GM13976 (cell line): ENCODE measurements at regions not wholly inside any gene's neighbourhood (a gene's known extent, or its start where the extent isn't known, plus 50 kb on each side); places are given as distances from the start of the nearest gene placed in this dataset.

Source experiments
- DNase-seq: peaks from one replicate; pipeline ENCODE4 v3.0.0; 2012; ENCODE audit warnings: low spot score
- CTCF ChIP-seq: IDR thresholded peaks from 2 replicates; pipeline ENCODE4 v1.5.1; 2012; ENCODE audit warnings: borderline replicate concordance, mild to moderate bottlenecking; ENCODE audit not compliant: insufficient read depth; ENCODE audit errors: extremely low read depth, missing control alignments, control extremely low read depth
- in situ Hi-C: fragments of 300-500 bp; cut with MboI; formaldehyde crosslinking; loops from one replicate; pipeline ENCODE4 v1.12.0; 2022; ENCODE audit warnings: low sequenced_read_pairs, mixed read lengths, inconsistent platforms; ENCODE audit not compliant: unreplicated experiment

- TF ChIP-seq CTCF = no peak
- in situ Hi-C loops = no loop called here
- DNase-seq = no peak
Observed at GRCh38 chr4:32661229-32661628, 1941.1 kb downstream of the PCDH7 start.

GRCh38 chr4:32662803-32663202 is 1942.6 kb downstream of the PCDH7 start:
- no peak for DNase-seq
- TF ChIP-seq CTCF = no peak
- in situ Hi-C loops = no loop called here

GRCh38 chr4:32672359-32672758 is 1952.2 kb downstream of the PCDH7 start:
- DNase-seq = no peak
- no peak for TF ChIP-seq CTCF
- in situ Hi-C loops = no loop called here

GRCh38 chr4:32680946-32681345 is 1960.8 kb downstream of the PCDH7 start:
- in situ Hi-C loops = no loop called here
- no peak for DNase-seq
- no peak for TF ChIP-seq CTCF

- DNase-seq = no peak
- no peak for TF ChIP-seq CTCF
- in situ Hi-C loops = no loop called here
Observed at GRCh38 chr4:32684160-32684559, 1964.0 kb downstream of the PCDH7 start.

- no peak for DNase-seq
- TF ChIP-seq CTCF = no peak
- in situ Hi-C loops = no loop called here
Observed at GRCh38 chr4:32686123-32686522, 1966.0 kb downstream of the PCDH7 start.

- in situ Hi-C loops = no loop called here
- no peak for DNase-seq
- no peak for TF ChIP-seq CTCF
Observed at GRCh38 chr4:32689518-32689917, 1969.3 kb downstream of the PCDH7 start.
